NCI-H146 treated with DMSO at 0.1 percent for 48 hours (cell line): ENCODE measurements at regions not wholly inside any gene's neighbourhood (a gene's known extent, or its start where the extent isn't known, plus 50 kb on each side); places are given as distances from the start of the nearest gene placed in this dataset.
"Not testable (repeated sequence)": the region's sequence is repeated elsewhere in the genome, so short reads cannot be mapped to it uniquely, and the experiment has no call there.

Experiments used
- DNase-seq: peaks from one replicate; lab custom pipeline; 2025; ENCODE audit not compliant: unreplicated experiment; lab: John Stamatoyannopoulos, UW

- no peak for DNase-seq
Measured at GRCh38 chr13:80939581-80939980, 598.7 kb upstream of the SPRY2 start.

GRCh38 chr13:80931766-80932165 is 590.8 kb upstream of the SPRY2 start:
- no peak for DNase-seq

GRCh38 chr13:80931118-80931517 is 590.2 kb upstream of the SPRY2 start:
- DNase-seq: no peak

GRCh38 chr13:80928241-80928640 is 587.3 kb upstream of the SPRY2 start:
- no peak for DNase-seq

- not testable (repeated sequence) for DNase-seq
Measured at GRCh38 chr13:80926024-80926423, 585.1 kb upstream of the SPRY2 start.

- DNase-seq: no peak
Measured at GRCh38 chr13:80924596-80924995, 583.7 kb upstream of the SPRY2 start.

GRCh38 chr13:80923907-80924306 is 583.0 kb upstream of the SPRY2 start:
- DNase-seq: no peak

- DNase-seq: no peak
Measured at GRCh38 chr13:80921971-80922370, 581.0 kb upstream of the SPRY2 start.

GRCh38 chr13:80921541-80921940 is 580.6 kb upstream of the SPRY2 start:
- no peak for DNase-seq

GRCh38 chr13:80906860-80907259 is 565.9 kb upstream of the SPRY2 start:
- no peak for DNase-seq

GRCh38 chr13:80904386-80904785 is 563.5 kb upstream of the SPRY2 start:
- no peak for DNase-seq

- no peak for DNase-seq
Measured at GRCh38 chr13:80903911-80904310, 563.0 kb upstream of the SPRY2 start.

- no peak for DNase-seq
Measured at GRCh38 chr13:80901530-80901929, 560.6 kb upstream of the SPRY2 start.

GRCh38 chr13:80901111-80901510 is 560.2 kb upstream of the SPRY2 start:
- DNase-seq: no peak

GRCh38 chr13:80900561-80900960 is 559.6 kb upstream of the SPRY2 start:
- DNase-seq: no peak

GRCh38 chr13:80897641-80898040 is 556.7 kb upstream of the SPRY2 start:
- not testable (repeated sequence) for DNase-seq

- DNase-seq: no peak
Measured at GRCh38 chr13:80894917-80895316, 554.0 kb upstream of the SPRY2 start.

GRCh38 chr13:80889829-80890228 is 548.9 kb upstream of the SPRY2 start:
- no peak for DNase-seq

- DNase-seq: no peak
Measured at GRCh38 chr13:80888390-80888789, 547.5 kb upstream of the SPRY2 start.

GRCh38 chr13:80884056-80884785 is 543.3 kb upstream of the SPRY2 start:
- no peak for DNase-seq

- DNase-seq: no peak
Measured at GRCh38 chr13:80883545-80883944, 542.6 kb upstream of the SPRY2 start.

- DNase-seq: peak; percentile 11
Measured at GRCh38 chr13:80881942-80882445, 541.1 kb upstream of the SPRY2 start.

GRCh38 chr13:80881495-80881894 is 540.6 kb upstream of the SPRY2 start:
- DNase-seq: no peak
